HEK293 (cell line): ENCODE measurements at regions not wholly inside any gene's neighbourhood (a gene's known extent, or its start where the extent isn't known, plus 50 kb on each side); places are given as distances from the start of the nearest gene placed in this dataset.

Experiments
- CTCF ChIA-PET: fragments of 350-600 bp; formaldehyde crosslinking; extraction: SDS; loops from one replicate; lab custom pipeline; 2021; ENCODE audit warnings: antibody characterized with exemption; lab: Yijun Ruan, JAX
- POLR2A ChIA-PET: fragments of 300-600 bp; formaldehyde crosslinking; extraction: SDS; loops from one replicate; lab custom pipeline; 2020; ENCODE audit warnings: antibody characterized with exemption, inconsistent platforms; lab: Yijun Ruan, JAX
- H3K27ac ChIP-seq: fragments of 200-500 bp; sonication (Bioruptor generic); 2 replicates; pipeline ENCODE4 v1.5.1; 2014; ENCODE audit warnings: low read depth, low read length, control low read depth, inconsistent platforms; ENCODE audit errors: extremely low read depth
- H3K36me3 ChIP-seq, 2 experiments: fragments of 200-500 bp in 1 of 2; sonication (Bioruptor generic) in 1 of 2; 1 replicate in 1 of 2; 2 replicates in 1 of 2; pipeline ENCODE4 v1.5.1; 2014 to 2017; ENCODE audit warnings: inconsistent platforms in 2 of 2, low read length in 2 of 2; ENCODE audit not compliant: control insufficient read depth in 2 of 2, insufficient read depth in 1 of 2
- H3K4me1 ChIP-seq: fragments of 200-500 bp; sonication (Bioruptor generic); 2 replicates; pipeline ENCODE4 v1.5.1; 2014; ENCODE audit warnings: mild to moderate bottlenecking, low read length, inconsistent platforms; ENCODE audit not compliant: control insufficient read depth, insufficient read depth
- H3K4me3 ChIP-seq: 2 replicates; pipeline ENCODE4 v1.5.1; 2011; ENCODE audit warnings: low read depth, mild to moderate bottlenecking, control low read depth, low read length, moderate library complexity
- H3K9me3 ChIP-seq: fragments of 200-500 bp; sonication (Bioruptor generic); 2 replicates; pipeline ENCODE4 v1.5.1; 2014; ENCODE audit warnings: low read depth, low read length, inconsistent platforms; ENCODE audit not compliant: control insufficient read depth, insufficient read depth
- HIC1 ChIP-seq: fragments of 450-650 bp; formaldehyde crosslinking; IDR thresholded peaks from 2 replicates; pipeline ENCODE4 v1.5.1; 2016; ENCODE audit warnings: missing biosample characterization, missing genetic modification characterization
- KLF9 ChIP-seq: fragments of 450-650 bp; formaldehyde crosslinking; IDR thresholded peaks from 2 replicates; pipeline ENCODE4 v1.5.1; 2016; ENCODE audit warnings: missing biosample characterization, missing genetic modification characterization, low read depth
- MZF1 ChIP-seq: fragments of 450-650 bp; formaldehyde crosslinking; IDR thresholded peaks from 2 replicates; pipeline ENCODE4 v1.5.1; 2017; ENCODE audit warnings: missing biosample characterization, missing genetic modification characterization, borderline replicate concordance
- PRDM1 ChIP-seq: fragments of 450-650 bp; formaldehyde crosslinking; IDR thresholded peaks from 2 replicates; pipeline ENCODE4; 2016; ENCODE audit warnings: missing biosample characterization, missing genetic modification characterization
- PRDM6 ChIP-seq: fragments of 450-650 bp; formaldehyde crosslinking; IDR thresholded peaks from 2 replicates; pipeline ENCODE4 v1.5.1; 2017; ENCODE audit warnings: missing biosample characterization, missing genetic modification characterization
- REPIN1 ChIP-seq: fragments of 450-650 bp; formaldehyde crosslinking; IDR thresholded peaks from 2 replicates; pipeline ENCODE4 v1.5.1; 2017; ENCODE audit warnings: missing biosample characterization, missing genetic modification characterization, low read depth
- SCRT2 ChIP-seq: fragments of 450-650 bp; formaldehyde crosslinking; IDR thresholded peaks from 2 replicates; pipeline ENCODE4 v1.5.1; 2016; ENCODE audit warnings: missing biosample characterization, missing genetic modification characterization
- ZBTB11 ChIP-seq: fragments of 450-650 bp; formaldehyde crosslinking; conservative IDR thresholded peaks from 2 replicates; pipeline ENCODE4 v1.5.1; 2016; ENCODE audit warnings: low read depth, missing biosample characterization, missing genetic modification characterization
- ZNF175 ChIP-seq: fragments of 450-650 bp; formaldehyde crosslinking; IDR thresholded peaks from 2 replicates; pipeline ENCODE4 v1.5.1; 2016; ENCODE audit warnings: missing biosample characterization, missing genetic modification characterization
- ZNF202 ChIP-seq: fragments of 450-650 bp; formaldehyde crosslinking; IDR thresholded peaks from 2 replicates; pipeline ENCODE4 v1.5.1; 2016; ENCODE audit warnings: missing biosample characterization, missing genetic modification characterization, borderline replicate concordance
- ZNF221 ChIP-seq: fragments of 450-650 bp; formaldehyde crosslinking; IDR thresholded peaks from 2 replicates; pipeline ENCODE4 v1.5.1; 2017; ENCODE audit warnings: missing biosample characterization, missing genetic modification characterization, borderline replicate concordance
- ZNF24 ChIP-seq: fragments of 450-650 bp; formaldehyde crosslinking; IDR thresholded peaks from 2 replicates; pipeline ENCODE4 v1.5.1; 2016; ENCODE audit warnings: missing biosample characterization, missing genetic modification characterization
- ZNF311 ChIP-seq: fragments of 450-650 bp; formaldehyde crosslinking; IDR thresholded peaks from 2 replicates; pipeline ENCODE4 v1.5.1; 2017; ENCODE audit warnings: missing biosample characterization, missing genetic modification characterization, borderline replicate concordance
- ZNF394 ChIP-seq: fragments of 450-650 bp; formaldehyde crosslinking; IDR thresholded peaks from 2 replicates; pipeline ENCODE4 v1.5.1; 2016; ENCODE audit warnings: missing biosample characterization, missing genetic modification characterization, mild to moderate bottlenecking, moderate library complexity, borderline replicate concordance
- ZNF48 ChIP-seq: fragments of 450-650 bp; formaldehyde crosslinking; IDR thresholded peaks from 2 replicates; pipeline ENCODE4 v1.5.1; 2016; ENCODE audit warnings: missing biosample characterization, missing genetic modification characterization
- ZNF501 ChIP-seq: fragments of 450-650 bp; formaldehyde crosslinking; IDR thresholded peaks from 2 replicates; pipeline ENCODE4 v1.5.1; 2016; ENCODE audit warnings: missing biosample characterization, missing genetic modification characterization
- ZNF510 ChIP-seq: fragments of 450-650 bp; formaldehyde crosslinking; IDR thresholded peaks from 2 replicates; pipeline ENCODE4 v1.5.1; 2018; ENCODE audit warnings: mild to moderate bottlenecking, missing genetic modification characterization, missing biosample characterization; ENCODE audit not compliant: insufficient replicate concordance
- ZNF548 ChIP-seq: fragments of 450-650 bp; formaldehyde crosslinking; IDR thresholded peaks from 2 replicates; pipeline ENCODE4 v1.5.1; 2016; ENCODE audit warnings: missing biosample characterization, missing genetic modification characterization
- ZNF571 ChIP-seq: fragments of 450-650 bp; formaldehyde crosslinking; IDR thresholded peaks from 2 replicates; pipeline ENCODE4 v1.5.0; 2017; ENCODE audit warnings: missing biosample characterization, missing genetic modification characterization
- ZNF596 ChIP-seq: fragments of 450-650 bp; IDR thresholded peaks from 2 replicates; pipeline ENCODE4 v1.5.0; 2018; ENCODE audit warnings: missing biosample characterization, mild to moderate bottlenecking, missing genetic modification characterization, moderate library complexity
- ZNF626 ChIP-seq: fragments of 450-650 bp; sonication (Bioruptor Pico); formaldehyde crosslinking; IDR thresholded peaks from 2 replicates; pipeline ENCODE4 v1.5.1; 2018; ENCODE audit warnings: missing biosample characterization, missing genetic modification characterization, inconsistent platforms
- ZNF76 ChIP-seq: fragments of 450-650 bp; formaldehyde crosslinking; IDR thresholded peaks from 2 replicates; pipeline ENCODE4; 2016; ENCODE audit warnings: low read depth, missing biosample characterization, missing genetic modification characterization, borderline replicate concordance
- ZNF785 ChIP-seq: fragments of 450-650 bp; formaldehyde crosslinking; IDR thresholded peaks from 2 replicates; pipeline ENCODE4 v1.5.1; 2016; ENCODE audit warnings: missing biosample characterization, missing genetic modification characterization
- TF ChIP-seq, protein P1 (sequence below): fragments of 450-650 bp; formaldehyde crosslinking; IDR thresholded peaks from 2 replicates; pipeline ENCODE4 v1.5.1; 2016; ENCODE audit warnings: missing biosample characterization, missing genetic modification characterization

- TF ChIP-seq HIC1 (tag by site-specific recombination) (no peak), ZNF48 (tag by site-specific recombination) (no peak), REPIN1 (no peak), ZNF510 (tag by site-specific recombination) (no peak), ZNF596 (tag by site-specific recombination) (no peak), PRDM6 (tag by site-specific recombination) (no peak), ZNF202 (no peak)
Measured at GRCh38 chr6:92538275-92538674, 881.1 kb downstream of the EPHA7 start (continued).

- CTCF ChIA-PET, result no interaction called here
- TF ChIP-seq ZNF626 (no peak), ZNF548 (tag by site-specific recombination) (no peak), ZNF76 (tag by site-specific recombination) (no peak), KLF9 (tag by site-specific recombination) (no peak), PRDM1 (tag by site-specific recombination) (no peak), ZNF501 (no peak), ZBTB11 (tag by site-specific recombination) (no peak)
- TF ChIP-seq, protein P1, sequence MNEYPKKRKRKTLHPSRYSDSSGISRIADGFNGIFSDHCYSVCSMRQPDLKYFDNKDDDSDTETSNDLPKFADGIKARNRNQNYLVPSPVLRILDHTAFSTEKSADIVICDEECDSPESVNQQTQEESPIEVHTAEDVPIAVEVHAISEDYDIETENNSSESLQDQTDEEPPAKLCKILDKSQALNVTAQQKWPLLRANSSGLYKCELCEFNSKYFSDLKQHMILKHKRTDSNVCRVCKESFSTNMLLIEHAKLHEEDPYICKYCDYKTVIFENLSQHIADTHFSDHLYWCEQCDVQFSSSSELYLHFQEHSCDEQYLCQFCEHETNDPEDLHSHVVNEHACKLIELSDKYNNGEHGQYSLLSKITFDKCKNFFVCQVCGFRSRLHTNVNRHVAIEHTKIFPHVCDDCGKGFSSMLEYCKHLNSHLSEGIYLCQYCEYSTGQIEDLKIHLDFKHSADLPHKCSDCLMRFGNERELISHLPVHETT, result no peak
- TF ChIP-seq, all 188 proteins: peak for 0
- POLR2A ChIA-PET, result no interaction called here
Measured at GRCh38 chr6:92534109-92534508, 885.2 kb downstream of the EPHA7 start.

DNA sequence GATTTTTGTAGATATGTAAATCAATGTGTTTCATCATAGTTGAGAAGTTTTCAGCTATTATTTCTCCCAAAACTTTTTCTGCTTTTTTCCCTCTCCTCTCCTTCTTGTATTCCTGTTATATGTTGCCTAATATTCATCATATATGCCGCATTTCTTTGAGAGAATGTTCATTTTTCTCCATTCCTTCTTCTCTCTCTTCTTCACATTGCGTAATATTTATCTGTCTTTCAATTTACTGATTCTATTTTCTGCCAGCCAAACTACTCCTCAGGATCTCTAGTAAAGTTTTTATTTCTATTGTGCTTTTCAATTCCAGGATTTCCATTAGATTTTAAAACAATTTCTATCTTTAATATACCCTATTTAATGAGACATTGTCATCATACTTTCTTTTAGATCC is 896.8 kb downstream of the EPHA7 start:
- H3K36me3 ChIP-seq, result no peaks in the 10 kb centered on the region
- ChIA-PET CTCF (interaction anchor here (0.6 kb wide), 1 partner anchor 110 kb away, joined by 3 read pairs; no protein-coding TSS in a partner anchor), POLR2A (no interaction called here)
- H3K9me3 ChIP-seq, result no peaks in the 10 kb centered on the region
- H3K4me1 ChIP-seq, result no peaks in the 10 kb centered on the region
- H3K27ac ChIP-seq, result no peak overlapping the region
- H3K4me3 ChIP-seq, result no peak overlapping the region
- no peak for TF ChIP-seq ZNF311 (tag by site-specific recombination)
- no peak for TF ChIP-seq ZNF596 (tag by site-specific recombination)
- no peak for TF ChIP-seq MZF1 (tag by site-specific recombination)
- TF ChIP-seq ZNF221 (tag by site-specific recombination), result no peak
- TF ChIP-seq ZNF394, result no peak
- TF ChIP-seq SCRT2 (tag by site-specific recombination), result no peak
- no peak for TF ChIP-seq ZNF24
- no peak for TF ChIP-seq ZNF175 (tag by site-specific recombination)
- TF ChIP-seq ZNF571 (tag by site-specific recombination), result no peak
- TF ChIP-seq ZNF785 (tag by site-specific recombination), result no peak

More at GRCh38 chr6:92534109-92534508, 885.2 kb downstream of the EPHA7 start:
- Histone ChIP-seq H3K9me3 (no peaks in the 10 kb centered on the region), H3K27ac (no peak overlapping the region), H3K36me3 (no peaks in the 10 kb centered on the region), H3K4me1 (no peaks in the 10 kb centered on the region), H3K4me3 (no peak overlapping the region)
